ENCODE measurements at regions not wholly inside any gene's neighbourhood (a gene's known extent, or its start where the extent isn't known, plus 50 kb on each side); places are given as distances from the start of the nearest gene placed in this dataset.

DNA sequence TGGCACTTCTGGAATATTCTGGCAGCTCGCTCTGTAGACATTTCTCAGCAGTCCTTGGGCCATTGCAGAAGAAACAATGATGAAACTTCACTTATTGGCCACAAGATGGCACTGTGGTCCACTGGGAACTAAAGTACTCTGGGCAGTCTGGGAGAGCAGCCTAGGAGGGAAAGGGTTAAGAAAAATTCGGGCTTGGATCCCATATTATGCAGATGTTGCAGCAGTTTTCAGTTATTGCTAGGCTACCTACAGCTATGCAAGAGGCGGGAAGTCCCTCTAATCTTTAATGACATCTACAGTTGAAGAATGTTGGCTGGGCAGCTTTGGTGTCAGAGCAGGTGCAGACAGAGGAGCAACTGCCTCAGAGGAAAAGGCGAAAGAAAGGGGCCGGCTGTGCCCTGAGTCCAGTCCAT lies 201.7 kb upstream of the PRSS58 start:
- peak; percentile 80 for TF ChIP-seq CTCF (IDR thresholded peaks at IDR 0.05; ENCODE audit: control insufficient read depth, extremely low read depth, insufficient read depth)
- peak; percentile 27 for DNase-seq (ENCODE audit: low read depth)
- no peak overlapping the region for H3K4me3 ChIP-seq (ENCODE audit: low read depth, low read length)

DNA sequence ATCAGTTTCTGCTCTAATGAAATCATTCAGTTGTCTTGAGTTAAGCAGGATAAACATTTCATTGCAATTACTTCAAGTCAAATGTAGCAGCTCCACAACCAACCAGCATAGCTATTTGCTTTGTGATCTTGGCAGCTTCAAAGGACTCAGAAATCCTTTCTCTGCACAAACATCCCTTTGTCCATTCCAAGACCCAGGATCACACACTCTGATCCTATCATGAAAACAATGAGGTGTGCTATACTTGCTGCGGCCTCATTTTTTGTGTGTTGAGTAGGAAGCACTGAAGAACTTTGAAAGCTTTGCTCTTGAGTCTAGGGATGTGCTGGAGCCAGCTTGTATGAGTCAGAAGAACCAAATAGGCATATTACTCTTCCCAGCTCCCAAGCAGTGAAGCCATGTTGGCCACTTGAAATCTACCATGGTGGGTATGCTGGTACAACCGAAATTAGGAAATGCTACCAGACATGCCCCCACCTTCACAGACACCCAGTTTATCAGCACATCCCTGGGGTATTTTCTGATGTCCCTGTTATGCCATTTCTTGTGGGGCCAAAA lies 199.4 kb upstream of the PRSS58 start:
- no peak overlapping the region for H3K4me3 ChIP-seq (ENCODE audit: low read depth, low read length)
- no peak for DNase-seq (ENCODE audit: low read depth)
- TF ChIP-seq CTCF (IDR thresholded peaks at IDR 0.05; ENCODE audit: control insufficient read depth, extremely low read depth, insufficient read depth): no peak

GRCh38 chr7:142455392-142455791 lies 197.5 kb upstream of the PRSS58 start:
- no peak for TF ChIP-seq CTCF (IDR thresholded peaks at IDR 0.05; ENCODE audit: control insufficient read depth, extremely low read depth, insufficient read depth)
- H3K4me3 ChIP-seq (ENCODE audit: low read depth, low read length): no peak overlapping the region
- no peak for DNase-seq (ENCODE audit: low read depth)

DNA sequence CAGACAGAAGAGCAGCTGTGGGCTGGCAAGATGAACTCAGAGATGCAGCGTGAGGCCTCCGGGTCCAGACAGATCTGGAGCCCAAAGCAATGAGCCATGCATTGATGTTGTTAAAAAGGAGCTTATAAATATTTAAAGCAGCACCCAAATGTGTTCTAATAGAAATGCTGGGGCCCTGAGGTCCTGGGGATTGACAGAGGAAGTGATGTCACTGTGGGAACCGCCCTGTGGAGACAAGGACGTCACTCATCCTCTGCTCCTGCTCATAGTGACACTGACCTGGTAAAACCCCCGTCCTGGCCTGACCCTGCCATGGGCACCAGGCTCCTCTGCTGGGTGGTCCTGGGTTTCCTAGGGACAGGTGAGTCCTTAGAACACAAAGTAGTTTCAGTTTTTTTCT lies 197.0 kb upstream of the PRSS58 start:
- DNase-seq (ENCODE audit: low read depth): no peak
- TF ChIP-seq CTCF (IDR thresholded peaks at IDR 0.05; ENCODE audit: control insufficient read depth, extremely low read depth, insufficient read depth): no peak
- H3K4me3 ChIP-seq (ENCODE audit: low read depth, low read length): no peak overlapping the region

DNA sequence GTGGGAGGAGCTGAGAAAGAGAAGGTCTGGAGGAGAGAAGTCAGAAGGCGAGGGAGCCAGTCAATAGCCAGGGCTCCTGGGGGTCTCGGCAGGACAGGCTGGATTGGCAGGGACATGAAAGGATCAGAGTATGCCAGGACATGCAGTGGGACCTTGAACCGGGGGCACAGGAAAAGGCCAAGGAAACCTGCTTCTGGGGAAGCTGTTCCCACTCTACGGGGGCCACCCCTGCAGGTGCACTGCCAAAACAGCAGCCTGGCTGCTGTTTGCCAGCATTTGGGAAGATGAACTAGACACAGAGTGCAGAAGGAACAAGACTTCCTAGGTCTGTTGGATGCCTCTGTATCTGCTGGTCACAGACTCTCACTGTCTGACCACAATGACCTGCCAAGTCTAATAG lies 194.9 kb upstream of the PRSS58 start:
- TF ChIP-seq CTCF (IDR thresholded peaks at IDR 0.05; ENCODE audit: control insufficient read depth, extremely low read depth, insufficient read depth): no peak
- no peak overlapping the region for H3K4me3 ChIP-seq (ENCODE audit: low read depth, low read length)
- no peak for DNase-seq (ENCODE audit: low read depth)

- DNase-seq (ENCODE audit: low read depth): no peak
- H3K4me3 ChIP-seq (ENCODE audit: low read depth, low read length): no peak overlapping the region
- no peak for TF ChIP-seq CTCF (IDR thresholded peaks at IDR 0.05; ENCODE audit: control insufficient read depth, extremely low read depth, insufficient read depth)
These were observed 194.0 kb upstream of the PRSS58 start for GRCh38 chr7:142451817-142452216.

DNA sequence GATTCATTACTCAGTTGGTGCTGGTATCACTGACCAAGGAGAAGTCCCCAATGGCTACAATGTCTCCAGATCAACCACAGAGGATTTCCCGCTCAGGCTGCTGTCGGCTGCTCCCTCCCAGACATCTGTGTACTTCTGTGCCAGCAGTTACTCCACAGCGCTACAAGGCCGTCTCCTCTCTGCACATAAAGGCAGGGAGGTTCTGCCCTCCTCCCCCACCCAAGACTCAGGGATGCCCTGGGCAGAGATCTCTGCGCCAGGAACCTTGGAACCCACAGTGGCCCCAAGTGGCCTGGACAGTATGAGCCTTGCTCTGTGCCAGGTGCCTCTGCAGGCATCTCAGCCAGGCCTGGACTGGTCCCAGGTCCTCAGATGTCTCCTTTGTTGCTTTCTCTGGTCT lies 193.4 kb upstream of the PRSS58 start:
- DNase-seq (ENCODE audit: low read depth): no peak
- no peak for TF ChIP-seq CTCF (IDR thresholded peaks at IDR 0.05; ENCODE audit: control insufficient read depth, extremely low read depth, insufficient read depth)
- no peak overlapping the region for H3K4me3 ChIP-seq (ENCODE audit: low read depth, low read length)
